NB4 (cell line): ENCODE measurements at regions not wholly inside any gene's neighbourhood (a gene's known extent, or its start where the extent isn't known, plus 50 kb on each side); places are given as distances from the start of the nearest gene placed in this dataset.

ENCODE experiments used
- DNase-seq: peaks from one replicate; pipeline ENCODE4 v3.0.0; 2010; ENCODE audit warnings: low read depth
- H3K4me3 ChIP-seq: one replicate; pipeline ENCODE4 v1.5.1; 2011; ENCODE audit warnings: mild to moderate bottlenecking, low read depth, low read length, moderate library complexity
- MAX ChIP-seq: IDR thresholded peaks from 2 replicates; pipeline ENCODE4 v1.6.1; 2011; ENCODE audit warnings: low read depth, low read length
- MYC ChIP-seq: IDR thresholded peaks from 2 replicates; pipeline ENCODE4 v1.6.1; 2011; ENCODE audit warnings: low read depth, low read length
- POLR2A ChIP-seq: IDR thresholded peaks from 2 replicates; pipeline ENCODE4 v1.6.1; 2011; ENCODE audit warnings: mild to moderate bottlenecking; ENCODE audit not compliant: insufficient read length; ENCODE audit errors: extremely low read depth
- TF ChIP-seq, protein P1 (sequence below): IDR thresholded peaks from one replicate; pipeline ENCODE4 v1.5.1; 2012; ENCODE audit warnings: low read depth, low read length

GRCh38 chr6:134560019-134560418 is 242.1 kb upstream of the SGK1 start:
- H3K4me3 ChIP-seq: no peak overlapping the region
- no peak for DNase-seq
- no peak for TF ChIP-seq MAX
- no peak for TF ChIP-seq MYC
- TF ChIP-seq, protein P1, sequence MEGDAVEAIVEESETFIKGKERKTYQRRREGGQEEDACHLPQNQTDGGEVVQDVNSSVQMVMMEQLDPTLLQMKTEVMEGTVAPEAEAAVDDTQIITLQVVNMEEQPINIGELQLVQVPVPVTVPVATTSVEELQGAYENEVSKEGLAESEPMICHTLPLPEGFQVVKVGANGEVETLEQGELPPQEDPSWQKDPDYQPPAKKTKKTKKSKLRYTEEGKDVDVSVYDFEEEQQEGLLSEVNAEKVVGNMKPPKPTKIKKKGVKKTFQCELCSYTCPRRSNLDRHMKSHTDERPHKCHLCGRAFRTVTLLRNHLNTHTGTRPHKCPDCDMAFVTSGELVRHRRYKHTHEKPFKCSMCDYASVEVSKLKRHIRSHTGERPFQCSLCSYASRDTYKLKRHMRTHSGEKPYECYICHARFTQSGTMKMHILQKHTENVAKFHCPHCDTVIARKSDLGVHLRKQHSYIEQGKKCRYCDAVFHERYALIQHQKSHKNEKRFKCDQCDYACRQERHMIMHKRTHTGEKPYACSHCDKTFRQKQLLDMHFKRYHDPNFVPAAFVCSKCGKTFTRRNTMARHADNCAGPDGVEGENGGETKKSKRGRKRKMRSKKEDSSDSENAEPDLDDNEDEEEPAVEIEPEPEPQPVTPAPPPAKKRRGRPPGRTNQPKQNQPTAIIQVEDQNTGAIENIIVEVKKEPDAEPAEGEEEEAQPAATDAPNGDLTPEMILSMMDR: no peak
- TF ChIP-seq POLR2A: no peak

GRCh38 chr6:134557509-134557908 is 239.6 kb upstream of the SGK1 start:
- TF ChIP-seq POLR2A: no peak
- TF ChIP-seq MYC: no peak
- TF ChIP-seq, protein P1: no peak
- no peak for TF ChIP-seq MAX
- no peak overlapping the region for H3K4me3 ChIP-seq
- no peak for DNase-seq

DNA sequence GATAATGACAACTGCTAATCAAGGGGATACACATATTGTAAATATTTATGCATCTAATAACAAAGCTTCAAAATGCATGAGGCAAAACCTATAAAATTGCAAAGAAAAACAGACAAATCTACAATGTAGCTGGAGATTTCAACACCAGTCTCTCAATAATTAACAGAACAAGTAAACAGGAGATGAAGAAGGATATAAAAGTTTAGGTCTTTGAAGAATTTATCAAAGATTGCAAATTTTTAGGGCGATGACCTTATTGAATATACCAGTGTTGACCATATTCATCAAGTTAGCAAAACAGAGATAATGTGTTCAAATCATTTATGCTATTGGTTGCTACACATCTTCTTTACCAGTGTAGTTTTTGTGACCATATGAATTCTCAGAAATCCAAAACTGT is 237.8 kb upstream of the SGK1 start:
- no peak overlapping the region for H3K4me3 ChIP-seq
- no peak for DNase-seq
- TF ChIP-seq MYC (no peak), MAX (no peak), POLR2A (no peak)
- TF ChIP-seq, protein P1: no peak

- TF ChIP-seq MYC (no peak), POLR2A (no peak), MAX (no peak)
- TF ChIP-seq, protein P1: no peak
- DNase-seq: no peak
- no peak overlapping the region for H3K4me3 ChIP-seq
Observed at GRCh38 chr6:134553936-134554335, 236.0 kb upstream of the SGK1 start.

- no peak overlapping the region for H3K4me3 ChIP-seq
- no peak for TF ChIP-seq POLR2A
- TF ChIP-seq MAX: no peak
- TF ChIP-seq, protein P1: no peak
- no peak for TF ChIP-seq MYC
- DNase-seq: no peak
Observed at GRCh38 chr6:134551245-134551960, 233.5 kb upstream of the SGK1 start.

- TF ChIP-seq MAX: no peak
- no peak for TF ChIP-seq MYC
- TF ChIP-seq POLR2A: no peak
- TF ChIP-seq, protein P1: no peak
- DNase-seq: no peak
- H3K4me3 ChIP-seq: no peak overlapping the region
Observed at GRCh38 chr6:134550604-134551003, 232.7 kb upstream of the SGK1 start.
